ENCODE measurements at regions not wholly inside any gene's neighbourhood (a gene's known extent, or its start where the extent isn't known, plus 50 kb on each side); places are given as distances from the start of the nearest gene placed in this dataset.

DNA sequence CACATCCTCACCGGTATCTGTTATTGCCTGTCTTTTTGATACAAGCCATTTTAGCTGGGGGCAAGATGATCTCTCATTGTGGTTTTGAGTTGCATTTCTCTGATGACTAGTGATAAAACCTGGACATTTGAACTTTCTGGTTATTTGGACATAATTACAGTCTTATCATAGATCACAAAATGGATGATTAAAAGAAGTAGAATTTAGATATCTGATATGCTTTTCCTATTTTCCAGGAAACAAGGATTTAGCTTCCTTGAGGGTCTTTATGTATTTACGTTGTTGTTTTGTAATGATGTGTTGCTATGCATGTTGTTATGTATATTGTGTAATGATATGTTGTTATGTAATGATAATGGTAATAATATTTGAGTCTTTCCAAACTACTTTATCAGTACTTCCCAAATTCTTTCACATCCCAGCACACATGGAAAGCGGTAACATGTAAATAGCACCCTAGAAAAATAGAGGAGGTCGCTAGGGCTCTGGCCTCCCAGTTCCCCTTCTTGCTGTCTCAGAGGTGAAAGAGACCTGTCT lies 53.8 kb downstream of the GJD2 start:
- TF ChIP-seq, protein P1, sequence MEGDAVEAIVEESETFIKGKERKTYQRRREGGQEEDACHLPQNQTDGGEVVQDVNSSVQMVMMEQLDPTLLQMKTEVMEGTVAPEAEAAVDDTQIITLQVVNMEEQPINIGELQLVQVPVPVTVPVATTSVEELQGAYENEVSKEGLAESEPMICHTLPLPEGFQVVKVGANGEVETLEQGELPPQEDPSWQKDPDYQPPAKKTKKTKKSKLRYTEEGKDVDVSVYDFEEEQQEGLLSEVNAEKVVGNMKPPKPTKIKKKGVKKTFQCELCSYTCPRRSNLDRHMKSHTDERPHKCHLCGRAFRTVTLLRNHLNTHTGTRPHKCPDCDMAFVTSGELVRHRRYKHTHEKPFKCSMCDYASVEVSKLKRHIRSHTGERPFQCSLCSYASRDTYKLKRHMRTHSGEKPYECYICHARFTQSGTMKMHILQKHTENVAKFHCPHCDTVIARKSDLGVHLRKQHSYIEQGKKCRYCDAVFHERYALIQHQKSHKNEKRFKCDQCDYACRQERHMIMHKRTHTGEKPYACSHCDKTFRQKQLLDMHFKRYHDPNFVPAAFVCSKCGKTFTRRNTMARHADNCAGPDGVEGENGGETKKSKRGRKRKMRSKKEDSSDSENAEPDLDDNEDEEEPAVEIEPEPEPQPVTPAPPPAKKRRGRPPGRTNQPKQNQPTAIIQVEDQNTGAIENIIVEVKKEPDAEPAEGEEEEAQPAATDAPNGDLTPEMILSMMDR (conservative IDR thresholded peaks at IDR 0.05; ENCODE audit: control insufficient read depth, insufficient read depth, low read depth, low read length): no peak
- no peak overlapping the region for H3K4me3 ChIP-seq (ENCODE audit: control insufficient read depth, low read depth, low read length)
- DNase-seq (ENCODE audit: low read depth): no peak

DNA sequence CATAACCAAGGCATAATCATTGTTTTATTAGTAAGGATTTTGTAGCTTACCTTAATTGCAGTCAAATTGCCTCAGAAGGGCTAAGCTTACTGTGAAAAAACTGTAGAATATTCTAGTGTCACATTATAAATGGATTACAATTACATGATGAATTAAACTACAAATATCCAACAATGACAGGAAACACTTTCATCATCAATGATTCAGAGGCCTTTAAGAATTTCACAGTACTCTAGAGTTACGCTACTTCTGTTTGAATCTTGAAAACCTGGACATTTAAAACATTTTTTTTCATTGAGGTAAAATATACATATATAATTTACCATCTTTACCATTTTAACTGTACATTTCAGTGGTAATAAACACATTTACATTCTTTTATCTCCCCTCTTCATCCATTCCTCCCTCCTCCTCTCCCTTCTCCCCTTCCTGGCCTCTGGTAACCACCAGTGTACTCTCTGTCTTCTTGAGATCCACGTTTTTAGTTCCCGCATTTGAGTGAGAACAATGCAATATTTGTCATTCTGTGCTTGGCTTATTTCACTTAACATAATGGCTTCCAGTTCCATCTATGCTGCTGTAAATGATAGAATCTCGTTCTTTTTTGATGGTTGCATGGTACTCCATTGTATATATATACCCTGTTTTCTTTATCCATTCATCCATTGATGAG lies 54.7 kb downstream of the GJD2 start:
- no peak overlapping the region for H3K4me3 ChIP-seq (ENCODE audit: control insufficient read depth, low read depth, low read length)
- DNase-seq (ENCODE audit: low read depth): no peak
- TF ChIP-seq, protein P1 (conservative IDR thresholded peaks at IDR 0.05; ENCODE audit: control insufficient read depth, insufficient read depth, low read depth, low read length): no peak

DNA sequence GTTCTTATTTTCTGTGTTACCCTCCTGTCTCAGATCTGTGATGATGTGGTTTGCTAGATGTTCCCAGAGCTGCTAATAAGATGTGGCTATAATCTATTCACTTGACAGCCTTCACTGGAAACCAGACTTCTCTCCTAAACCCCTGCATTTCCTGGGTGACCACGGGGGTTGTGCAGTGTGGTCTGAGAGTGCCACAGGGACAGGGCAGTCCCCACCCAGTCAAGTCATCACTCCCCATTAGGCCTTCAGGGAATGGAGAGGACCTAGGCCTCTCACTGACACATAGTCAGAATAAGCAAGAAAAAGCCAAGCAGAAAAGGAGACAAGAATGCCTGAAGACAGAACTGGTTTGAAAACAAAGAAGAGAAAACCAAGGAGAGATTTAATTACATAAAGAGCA lies 58.3 kb downstream of the GJD2 start:
- TF ChIP-seq, protein P1 (conservative IDR thresholded peaks at IDR 0.05; ENCODE audit: control insufficient read depth, insufficient read depth, low read depth, low read length): no peak
- H3K4me3 ChIP-seq (ENCODE audit: control insufficient read depth, low read depth, low read length): no peak overlapping the region
- DNase-seq (ENCODE audit: low read depth): no peak

DNA sequence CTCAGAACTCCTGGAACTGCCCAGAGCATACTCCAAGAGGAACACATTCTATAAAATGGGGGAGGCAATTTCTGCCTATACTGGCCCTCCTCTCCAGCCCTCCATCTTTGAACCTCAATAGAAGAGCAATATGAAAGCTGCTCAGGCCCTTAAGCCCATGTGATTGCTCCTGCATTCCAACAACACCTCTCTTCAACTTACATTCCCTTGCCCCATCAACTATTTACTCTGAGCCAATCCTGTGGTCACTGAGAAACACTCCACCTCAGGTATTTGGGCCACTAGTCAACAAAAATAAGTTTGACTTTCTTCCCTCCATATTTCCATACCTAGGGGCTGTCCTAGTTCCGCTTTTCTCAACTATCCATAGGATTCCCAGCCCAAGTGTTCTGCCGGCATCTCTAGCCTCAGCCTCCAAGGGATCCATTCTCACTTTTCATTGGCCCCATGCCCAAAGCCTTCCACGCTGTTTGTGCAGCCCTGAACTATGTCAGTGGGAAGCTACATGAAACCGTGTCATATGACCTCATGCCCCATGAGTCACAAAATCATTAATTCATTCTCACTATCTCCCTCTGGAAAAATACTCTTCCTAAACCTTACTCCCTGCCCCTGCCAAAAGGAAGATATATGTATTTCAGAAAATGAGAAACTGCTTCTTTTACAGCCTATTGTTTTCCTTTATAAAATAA lies 61.6 kb downstream of the GJD2 start:
- H3K4me3 ChIP-seq (ENCODE audit: control insufficient read depth, low read depth, low read length): no peak overlapping the region
- DNase-seq (ENCODE audit: low read depth): peak; percentile 43
- TF ChIP-seq, protein P1 (conservative IDR thresholded peaks at IDR 0.05; ENCODE audit: control insufficient read depth, insufficient read depth, low read depth, low read length): no peak

DNA sequence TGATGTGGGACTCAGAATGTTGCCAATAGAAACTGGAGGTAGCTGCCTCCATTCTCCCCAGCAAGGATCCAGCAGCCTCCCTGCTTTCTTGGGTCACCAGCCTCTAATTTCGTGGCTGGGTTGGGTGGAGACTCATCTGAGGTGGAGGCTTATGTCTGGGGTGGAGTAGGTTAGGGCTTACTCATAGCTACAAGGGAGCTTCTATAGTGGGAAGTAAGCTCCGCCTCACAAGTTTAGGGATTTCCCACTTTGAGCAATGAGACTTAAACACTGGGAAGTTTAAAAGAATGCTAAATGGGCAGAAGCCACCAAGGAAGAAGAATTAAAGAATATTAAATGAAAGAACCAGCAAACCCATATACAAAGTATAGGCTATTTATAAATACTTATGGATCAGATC lies 63.8 kb downstream of the GJD2 start:
- TF ChIP-seq, protein P1 (conservative IDR thresholded peaks at IDR 0.05; ENCODE audit: control insufficient read depth, insufficient read depth, low read depth, low read length): no peak
- no peak overlapping the region for H3K4me3 ChIP-seq (ENCODE audit: control insufficient read depth, low read depth, low read length)
- peak; percentile 27 for DNase-seq (ENCODE audit: low read depth)

DNA sequence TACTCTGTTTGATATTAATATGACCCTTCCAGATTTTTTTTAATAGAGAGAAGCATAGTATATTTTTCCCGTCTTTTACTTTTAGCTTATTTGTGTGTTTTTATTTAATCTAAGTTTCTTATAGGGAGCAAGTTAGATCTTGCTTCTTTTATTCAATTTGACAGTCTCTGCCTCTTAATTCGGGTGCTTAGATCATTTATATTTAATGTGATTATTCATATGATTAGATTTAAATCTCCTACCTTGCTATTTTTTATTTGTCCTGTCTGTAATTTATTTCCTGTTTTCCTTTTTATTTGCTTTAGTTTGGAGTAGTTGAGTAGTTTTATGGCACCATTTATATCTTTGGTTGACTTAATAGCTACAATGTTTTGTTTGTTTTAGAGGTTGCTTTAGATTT lies 66.1 kb downstream of the GJD2 start:
- H3K4me3 ChIP-seq (ENCODE audit: control insufficient read depth, low read depth, low read length): no peak overlapping the region
- no peak for DNase-seq (ENCODE audit: low read depth)
- TF ChIP-seq, protein P1 (conservative IDR thresholded peaks at IDR 0.05; ENCODE audit: control insufficient read depth, insufficient read depth, low read depth, low read length): no peak
